HG03103 (cell line): ENCODE measurements at regions not wholly inside any gene's neighbourhood (a gene's known extent, or its start where the extent isn't known, plus 50 kb on each side); places are given as distances from the start of the nearest gene placed in this dataset.
"Not testable (repeated sequence)": the region's sequence is repeated elsewhere in the genome, so short reads cannot be mapped to it uniquely, and the experiment has no call there.

Source experiments
- ATAC-seq: cut with Tn5 transposase; IDR thresholded peaks from one replicate; pipeline ENCODE4 v1.9.1; 2021; ENCODE audit warnings: low read depth; ENCODE audit not compliant: unreplicated experiment

DNA sequence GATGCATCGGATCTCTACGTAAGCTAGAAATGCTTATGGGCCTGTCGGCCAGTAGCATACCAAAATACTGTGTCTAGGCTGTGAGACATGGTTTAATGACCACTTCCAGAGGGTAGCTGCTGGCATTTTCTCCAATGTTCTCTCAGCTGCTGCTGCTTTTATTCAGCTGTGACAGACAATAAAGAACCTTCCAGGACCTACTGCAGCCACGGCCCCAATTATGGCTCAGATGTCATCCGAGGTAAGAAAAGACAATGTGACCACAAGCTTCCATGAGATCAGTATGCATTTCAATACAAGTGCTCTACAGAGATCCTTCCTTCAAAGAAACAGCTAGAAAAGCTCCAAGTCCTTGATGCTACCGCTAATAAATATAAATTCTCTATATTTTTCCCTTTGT lies 256.2 kb downstream of the SDHAF3 start:
- ATAC-seq: no peak

DNA sequence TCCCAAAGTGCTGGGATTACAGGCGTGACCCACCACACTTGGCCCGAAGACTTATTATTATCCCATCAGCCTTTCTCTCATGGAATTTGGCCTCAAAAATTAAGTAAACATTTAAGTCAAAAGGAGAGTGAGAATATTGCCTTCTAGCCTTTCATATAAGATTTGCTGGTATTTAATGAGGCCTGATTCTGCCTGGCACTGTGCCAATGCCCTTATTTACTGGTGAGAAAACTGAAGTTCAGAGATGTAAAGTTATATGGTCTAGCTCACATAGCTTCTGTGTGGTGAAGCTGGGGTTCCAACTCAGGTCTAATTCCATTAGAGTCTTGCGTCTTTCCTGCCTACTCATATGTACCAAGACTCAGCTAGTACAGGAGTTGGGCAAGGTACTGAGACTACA lies 260.2 kb downstream of the SDHAF3 start:
- ATAC-seq: no peak

DNA sequence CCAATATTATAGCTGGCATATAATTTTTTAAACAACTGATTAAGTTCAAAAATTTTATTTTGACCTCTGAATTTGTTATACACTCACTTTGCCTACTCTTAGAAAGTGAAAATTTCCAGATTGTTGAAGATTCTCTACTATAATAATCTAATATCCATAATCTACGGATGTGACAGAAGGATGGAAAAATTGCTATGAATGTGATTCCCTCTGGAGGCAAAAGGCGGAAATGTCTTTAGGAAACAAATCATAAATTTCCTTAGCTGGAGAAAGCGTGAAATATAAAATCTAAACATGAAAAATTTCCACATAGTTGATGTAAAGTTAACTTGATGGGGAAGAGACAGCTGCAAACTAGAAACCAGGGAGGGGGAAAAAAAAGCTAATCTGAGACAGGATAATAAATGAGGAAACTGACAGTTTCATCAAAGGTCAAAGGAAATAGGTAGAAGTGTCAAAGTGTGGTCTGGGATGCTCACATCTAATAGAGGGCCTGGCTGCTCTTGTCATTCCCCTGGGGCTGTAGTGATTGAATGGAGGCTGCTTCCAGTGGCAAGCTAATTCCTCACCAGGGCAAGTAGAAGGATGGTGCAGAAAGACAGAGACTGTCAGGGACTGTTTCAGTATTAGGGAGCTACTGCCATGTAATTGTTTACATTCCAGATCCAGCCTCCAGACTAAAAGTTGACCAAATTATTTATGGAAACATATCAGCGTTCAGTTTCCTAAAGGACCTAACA lies 264.5 kb downstream of the SDHAF3 start:
- ATAC-seq: no peak

DNA sequence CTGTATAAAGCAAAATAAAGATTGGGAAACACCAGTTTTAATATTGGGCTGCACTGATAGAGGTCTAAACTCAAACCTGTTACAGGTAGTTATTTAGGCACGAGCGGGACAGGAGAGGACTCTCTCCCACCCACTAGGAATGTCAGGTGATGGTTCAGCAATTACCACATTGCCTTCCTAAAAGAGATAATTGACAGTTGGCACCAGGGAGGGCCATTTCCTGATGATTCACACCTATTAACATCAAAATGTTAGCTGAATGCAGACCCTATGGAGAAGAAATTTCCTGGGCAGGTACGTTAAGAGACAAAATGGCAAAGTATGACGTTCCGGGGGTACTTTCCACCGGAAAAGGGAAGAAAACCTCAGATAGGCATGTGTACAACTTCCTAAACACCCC lies 272.6 kb downstream of the SDHAF3 start:
- ATAC-seq: no peak

GRCh38 chr7:97390915-97391593 lies 273.6 kb downstream of the SDHAF3 start:
- ATAC-seq: no peak

GRCh38 chr7:97401398-97401797 lies 283.9 kb downstream of the SDHAF3 start:
- no peak for ATAC-seq

DNA sequence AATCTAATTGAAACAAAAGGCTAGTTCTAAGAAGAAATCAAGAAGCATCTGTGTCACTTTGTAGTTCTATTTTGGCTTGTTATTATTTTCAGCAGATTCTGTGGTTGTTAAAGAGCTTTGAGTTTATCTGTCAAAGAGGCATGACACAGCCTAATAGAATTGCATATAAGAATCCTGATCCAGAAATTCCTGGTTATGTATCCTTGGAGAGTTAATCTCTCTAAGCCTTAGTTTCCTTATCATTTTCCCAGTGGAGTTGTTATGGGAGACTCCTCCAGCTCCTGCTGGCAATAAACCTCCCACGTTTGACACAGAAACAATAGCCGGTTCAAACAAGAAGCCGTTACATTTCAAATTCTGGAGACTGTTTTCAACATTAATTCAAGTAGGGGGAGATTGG lies 288.3 kb downstream of the SDHAF3 start:
- ATAC-seq: no peak

- ATAC-seq: no peak
Measured at GRCh38 chr7:97407106-97407505, 289.6 kb downstream of the SDHAF3 start.

DNA sequence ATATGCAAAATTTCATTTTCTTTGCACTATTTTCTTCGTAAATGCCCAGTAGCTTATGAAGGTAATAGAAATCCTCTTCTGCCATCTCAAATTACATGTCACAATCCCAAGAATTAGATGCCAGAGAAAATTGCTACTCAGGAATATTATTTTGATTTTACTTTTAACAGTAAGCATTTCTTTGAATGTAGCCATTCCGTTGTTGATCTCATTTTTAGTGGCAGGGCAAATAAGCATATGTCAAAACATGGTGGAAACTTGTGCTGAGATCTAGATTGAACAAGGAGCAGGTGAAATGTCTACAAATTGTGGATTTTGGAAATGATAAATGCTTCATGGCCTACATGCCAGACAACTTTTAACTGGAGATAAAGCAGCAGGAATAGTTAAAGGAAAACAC lies 291.8 kb downstream of the SDHAF3 start:
- no peak for ATAC-seq

DNA sequence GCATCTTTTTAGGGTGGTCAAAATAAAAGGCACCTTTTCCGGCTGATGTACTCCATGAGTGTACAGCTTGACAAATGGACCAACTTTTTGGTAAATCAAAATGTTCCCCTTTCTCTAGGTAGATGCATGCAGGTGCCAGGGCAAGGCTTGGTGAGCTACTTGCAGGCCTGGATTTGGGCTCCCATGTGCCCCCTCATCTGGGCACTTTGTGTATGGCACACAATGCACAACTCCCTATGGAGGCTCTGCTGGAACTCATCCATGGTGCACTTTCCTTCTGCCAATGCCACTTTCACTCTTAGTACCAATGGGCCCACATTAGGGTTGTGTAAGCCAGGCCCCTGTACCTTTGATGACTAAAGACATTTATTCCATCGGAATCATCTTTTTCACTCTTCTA lies 300.8 kb downstream of the SDHAF3 start:
- ATAC-seq: no peak

DNA sequence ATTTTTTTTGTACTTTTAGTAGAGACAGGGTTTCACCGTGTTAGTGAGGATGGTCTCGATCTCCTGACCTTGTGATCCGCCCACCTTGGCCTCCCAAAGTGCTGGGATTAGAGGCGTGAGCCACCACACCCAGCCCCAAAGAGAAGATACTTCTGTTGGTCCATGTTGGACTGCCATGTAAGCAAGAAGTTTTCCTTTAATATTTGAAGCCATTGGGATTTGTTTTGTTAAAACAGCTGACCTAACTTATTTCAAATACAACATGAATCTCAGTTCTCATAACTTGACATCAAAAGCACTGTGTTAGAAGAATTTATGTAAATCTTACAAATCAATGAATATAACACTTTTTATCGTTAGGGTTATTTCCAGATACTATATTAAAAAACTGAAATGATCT lies 302.4 kb downstream of the SDHAF3 start:
- no peak for ATAC-seq

GRCh38 chr7:97421307-97421930 lies 303.9 kb downstream of the SDHAF3 start:
- ATAC-seq: no peak

DNA sequence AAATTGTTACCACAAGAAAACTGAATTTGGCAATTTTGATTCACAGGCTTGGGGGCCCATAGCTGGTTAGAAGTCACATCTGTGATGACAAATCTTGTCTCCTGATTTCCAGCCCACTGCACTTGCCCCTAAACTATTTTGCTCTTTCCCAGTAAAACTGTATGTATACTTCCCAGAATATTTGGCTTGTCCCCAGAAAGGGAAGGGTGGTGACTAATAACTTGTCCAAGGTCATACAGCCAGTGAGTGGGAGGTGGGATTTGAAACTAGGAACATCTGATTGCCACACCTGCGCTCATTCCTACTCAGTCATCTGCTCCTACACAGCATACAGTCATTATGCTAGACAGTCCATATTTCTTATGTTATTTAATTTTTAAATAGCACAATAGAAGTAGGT lies 304.5 kb downstream of the SDHAF3 start:
- no peak for ATAC-seq

- ATAC-seq: no peak
Measured at GRCh38 chr7:97430006-97430405, 301.9 kb upstream of the TAC1 start.

- ATAC-seq: no peak
Measured at GRCh38 chr7:97439637-97440214, 292.2 kb upstream of the TAC1 start.

GRCh38 chr7:97446361-97446760 lies 285.5 kb upstream of the TAC1 start:
- no peak for ATAC-seq

- ATAC-seq: not testable (repeated sequence)
Measured at GRCh38 chr7:97449448-97449847, 282.4 kb upstream of the TAC1 start.

GRCh38 chr7:97450516-97450915 lies 281.4 kb upstream of the TAC1 start:
- ATAC-seq: no peak

DNA sequence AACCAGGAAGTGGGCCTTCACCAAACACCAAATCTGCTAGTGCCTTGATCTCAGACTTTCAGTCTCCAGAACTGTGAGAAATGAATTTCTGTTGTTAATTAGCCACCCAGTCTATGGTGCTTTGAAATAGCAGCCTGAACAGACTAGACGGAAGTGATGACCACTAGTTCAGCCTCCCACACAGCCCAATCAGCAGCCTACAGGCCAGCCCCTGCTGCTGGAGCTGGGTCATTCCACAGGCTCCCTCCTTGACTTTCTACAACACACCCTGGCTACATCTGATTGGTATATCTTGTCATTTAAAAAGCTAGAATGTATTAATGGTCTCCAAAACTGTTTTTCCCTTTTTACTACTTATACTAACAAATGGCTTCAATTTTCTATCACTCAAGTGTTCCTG lies 277.2 kb upstream of the TAC1 start:
- no peak for ATAC-seq

DNA sequence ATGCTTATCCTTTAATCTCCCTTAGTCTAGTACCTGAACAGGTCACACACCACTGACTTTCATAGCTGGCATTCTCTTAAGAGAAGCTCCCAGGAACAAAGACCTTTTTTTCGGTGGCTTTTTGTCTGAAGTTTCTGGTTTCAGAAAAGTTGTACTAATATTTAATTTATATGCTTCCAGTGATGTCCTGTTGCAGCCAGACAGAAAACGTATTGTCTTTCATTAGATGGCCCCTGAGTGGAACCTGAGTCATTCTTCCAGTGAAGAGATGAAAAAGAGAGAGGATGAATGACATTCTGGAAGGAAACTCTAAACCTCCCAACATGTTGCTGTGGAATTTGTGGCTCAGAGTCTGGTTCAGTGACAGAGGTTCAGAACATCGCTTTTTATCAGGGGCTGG lies 274.8 kb upstream of the TAC1 start:
- ATAC-seq: no peak

GRCh38 chr7:97460433-97460832 lies 271.5 kb upstream of the TAC1 start:
- no peak for ATAC-seq

GRCh38 chr7:97461596-97461995 lies 270.3 kb upstream of the TAC1 start:
- ATAC-seq: no peak
